IMR-90 (cell line): ENCODE measurements at regions not wholly inside any gene's neighbourhood (a gene's known extent, or its start where the extent isn't known, plus 50 kb on each side); places are given as distances from the start of the nearest gene placed in this dataset.

ENCODE experiments used
- ATAC-seq: fragments of 200-7000 bp; cut with Tn5 transposase; 2 replicates; pipeline ENCODE4 v1.9.1; 2020; ENCODE audit warnings: low read depth, mild to moderate bottlenecking, moderate library complexity
- BruUV-seq: library from RNA; stranded (reverse); fragments of 400-500 nt; replicated peaks from 2 replicates; lab custom pipeline; 2021; lab: Mats Ljungman, UMichigan
- CTCF ChIA-PET: fragments of 300-600 bp; formaldehyde crosslinking; extraction: SDS; loops from one replicate; lab custom pipeline; 2021; ENCODE audit warnings: antibody characterized with exemption; lab: Yijun Ruan, JAX
- POLR2A ChIA-PET: fragments of 300-600 bp; sonication (Branson Sonifier 250); formaldehyde crosslinking; loops from one replicate; lab custom pipeline; 2022; ENCODE audit warnings: antibody characterized with exemption; ENCODE audit not compliant: unreplicated experiment; lab: Charles Lee
- DNase-seq: peaks from one replicate; pipeline ENCODE4 v3.0.0; 2013
- H2AFZ ChIP-seq: replicated peaks from 2 replicates; pipeline ENCODE3; 2013; ENCODE audit warnings: low read length, mild to moderate bottlenecking; ENCODE audit not compliant: poor library complexity
- H2AK5ac ChIP-seq: 2 replicates; pipeline ENCODE4 v1.6.1; 2013; ENCODE audit warnings: low read depth, low read length, inconsistent platforms
- H2AK9ac ChIP-seq: replicated peaks from 2 replicates; pipeline ENCODE3; 2013; ENCODE audit warnings: mild to moderate bottlenecking, low read depth, low read length, moderate library complexity; ENCODE audit not compliant: poor library complexity
- H2BK120ac ChIP-seq: 2 replicates; pipeline ENCODE4 v1.6.1; 2013; ENCODE audit warnings: low read depth, low read length, inconsistent platforms
- H2BK15ac ChIP-seq: 3 replicates; pipeline ENCODE4 v1.6.1; 2013; ENCODE audit warnings: low read depth, low read length, inconsistent platforms
- H2BK20ac ChIP-seq: 2 replicates; pipeline ENCODE4 v1.6.1; 2013; ENCODE audit warnings: low read depth, mild to moderate bottlenecking, inconsistent platforms, low read length, moderate library complexity
- H2BK5ac ChIP-seq: 2 replicates; pipeline ENCODE4 v1.6.1; 2013; ENCODE audit warnings: mild to moderate bottlenecking, low read depth, low read length, inconsistent platforms; ENCODE audit not compliant: poor library complexity, severe bottlenecking
- H3K14ac ChIP-seq: replicated peaks from 2 replicates; pipeline ENCODE4 v1.6.1; 2013; ENCODE audit warnings: low read depth, low read length, inconsistent platforms
- H3K18ac ChIP-seq: 2 replicates; pipeline ENCODE4 v1.6.1; 2013; ENCODE audit warnings: low read depth, low read length, control low read depth
- H3K23ac ChIP-seq: 2 replicates; pipeline ENCODE4 v1.6.1; 2013; ENCODE audit warnings: low read depth, low read length, inconsistent platforms
- H3K27ac ChIP-seq: 2 replicates; pipeline ENCODE4 v1.5.1; 2013; ENCODE audit warnings: mild to moderate bottlenecking, control low read depth, low read length; ENCODE audit not compliant: insufficient read depth
- H3K27me3 ChIP-seq: 2 replicates; pipeline ENCODE4 v1.6.1; 2013; ENCODE audit warnings: low read length; ENCODE audit not compliant: control insufficient read depth, insufficient read depth
- H3K36me3 ChIP-seq: 2 replicates; pipeline ENCODE4 v1.6.1; 2013; ENCODE audit warnings: low read length, mixed read lengths; ENCODE audit not compliant: control insufficient read depth, insufficient read depth
- H3K4ac ChIP-seq: 2 replicates; pipeline ENCODE4 v1.6.1; 2013; ENCODE audit warnings: low read depth, low read length, inconsistent platforms
- H3K4me1 ChIP-seq: 2 replicates; pipeline ENCODE4 v1.6.1; 2013; ENCODE audit warnings: low read length, mixed read lengths; ENCODE audit not compliant: control insufficient read depth, insufficient read depth
- H3K4me2 ChIP-seq: 2 replicates; pipeline ENCODE4 v1.6.1; 2013; ENCODE audit warnings: low read depth, mild to moderate bottlenecking, control low read depth, low read length, moderate library complexity
- H3K4me3 ChIP-seq: 2 replicates; pipeline ENCODE4 v1.5.1; 2013; ENCODE audit warnings: low read depth, mild to moderate bottlenecking, control low read depth, low read length, moderate library complexity; ENCODE audit not compliant: insufficient read depth
- H3K56ac ChIP-seq: 2 replicates; pipeline ENCODE4 v1.6.1; 2013; ENCODE audit warnings: low read length, inconsistent platforms; ENCODE audit not compliant: insufficient read depth; ENCODE audit errors: extremely low read depth
- H3K79me1 ChIP-seq, 2 experiments: 2 replicates each; pipeline ENCODE4 v1.6.1; 2013; ENCODE audit warnings: low read length in 2 of 2, inconsistent platforms in 1 of 2, low read depth in 1 of 2
- H3K9ac ChIP-seq: 2 replicates; pipeline ENCODE4 v1.6.1; 2013; ENCODE audit warnings: low read depth, low read length, control low read depth
- H3K9me1 ChIP-seq: 2 replicates; pipeline ENCODE4 v1.6.1; 2013; ENCODE audit warnings: low read length, inconsistent platforms; ENCODE audit not compliant: insufficient read depth
- H3K9me3 ChIP-seq: 2 replicates; pipeline ENCODE4 v1.6.1; 2013; ENCODE audit warnings: low read length; ENCODE audit not compliant: control insufficient read depth, insufficient read depth
- H4K20me1 ChIP-seq: 2 replicates; pipeline ENCODE4 v1.6.1; 2013; ENCODE audit warnings: low read length, inconsistent platforms; ENCODE audit not compliant: insufficient read depth
- H4K5ac ChIP-seq: 2 replicates; pipeline ENCODE4 v1.6.1; 2013; ENCODE audit warnings: mild to moderate bottlenecking, low read depth, low read length, control low read depth
- H4K8ac ChIP-seq, 2 experiments: 2 replicates each; pipeline ENCODE4 v1.6.1; 2013; ENCODE audit warnings: low read depth in 2 of 2, low read length in 2 of 2, control low read depth in 1 of 2, inconsistent platforms in 1 of 2
- H4K91ac ChIP-seq: 2 replicates; pipeline ENCODE4 v1.6.1; 2013; ENCODE audit warnings: low read depth, low read length, inconsistent platforms; ENCODE audit not compliant: insufficient read depth
- BHLHE40 ChIP-seq: fragments of 150-350 bp; IDR thresholded peaks from 2 replicates; pipeline ENCODE4 v1.6.1; 2016; ENCODE audit warnings: mild to moderate bottlenecking, low read depth, low read length
- FOS ChIP-seq: fragments of 150-350 bp; IDR thresholded peaks from 2 replicates; pipeline ENCODE4 v1.6.1; 2016; ENCODE audit warnings: low read depth, low read length
- MAFK ChIP-seq: IDR thresholded peaks from 2 replicates; pipeline ENCODE4 v1.6.1; 2012; ENCODE audit warnings: low read depth, low read length, improper control_type of control experiment
- MAZ ChIP-seq: IDR thresholded peaks from 2 replicates; pipeline ENCODE4 v1.6.1; 2012; ENCODE audit warnings: low read depth, mild to moderate bottlenecking, low read length, improper control_type of control experiment, moderate library complexity, borderline replicate concordance
- MXI1 ChIP-seq: IDR thresholded peaks from 2 replicates; pipeline ENCODE4 v1.6.1; 2012; ENCODE audit warnings: low read depth, mild to moderate bottlenecking, low read length, moderate library complexity, borderline replicate concordance
- NFE2L2 ChIP-seq: fragments of 150-350 bp; IDR thresholded peaks from 2 replicates; pipeline ENCODE4 v1.6.1; 2016; ENCODE audit warnings: low read depth, mild to moderate bottlenecking, low read length
- POLR2A ChIP-seq: IDR thresholded peaks from 2 replicates; pipeline ENCODE4 v1.6.1; 2012; ENCODE audit warnings: mild to moderate bottlenecking, low read depth, low read length
- RCOR1 ChIP-seq: IDR thresholded peaks from 2 replicates; pipeline ENCODE4 v1.6.1; 2012; ENCODE audit warnings: mild to moderate bottlenecking, low read length, improper control_type of control experiment; ENCODE audit not compliant: insufficient replicate concordance
- RFX5 ChIP-seq: IDR thresholded peaks from 2 replicates; pipeline ENCODE4 v1.8.0; 2012; ENCODE audit warnings: low read depth, mild to moderate bottlenecking, low read length, moderate library complexity
- WGBS, 2 experiments: methylation state at CpG; one replicate each; pipeline versions ENCODE4 v1.1.5 to v1.1.7; 2013; ENCODE audit warnings: missing lambda C conversion rate in 2 of 2; ENCODE audit not compliant: insufficient read length in 1 of 2; ENCODE audit errors: extremely low coverage in 2 of 2; 5-methylcytosine and 5-hydroxymethylcytosine counted together
- dilution Hi-C: fragments of 300-500 bp; cut with HindIII; formaldehyde crosslinking; loops from one replicate; pipeline ENCODE4 v1.14.3; 2018; ENCODE audit warnings: low sequenced_read_pairs; ENCODE audit not compliant: unreplicated experiment
- in situ Hi-C: fragments of 300-500 bp; cut with MboI; formaldehyde crosslinking; loops from 3 replicates; pipeline ENCODE4 v1.14.3; 2019; ENCODE audit warnings: low sequenced_read_pairs, inconsistent platforms, mixed read lengths
- intact Hi-C: fragments of 100-400 bp; cut with micrococcal nuclease; formaldehyde crosslinking; loops from 2 replicates; pipeline ENCODE4 v1.10.0; 2022
- TF ChIP-seq, protein P1 (sequence below): fragments of 150-350 bp; IDR thresholded peaks from 2 replicates; pipeline ENCODE4 v1.6.1; 2017; ENCODE audit warnings: mild to moderate bottlenecking, antibody characterized with exemption, low read length, low read depth

DNA sequence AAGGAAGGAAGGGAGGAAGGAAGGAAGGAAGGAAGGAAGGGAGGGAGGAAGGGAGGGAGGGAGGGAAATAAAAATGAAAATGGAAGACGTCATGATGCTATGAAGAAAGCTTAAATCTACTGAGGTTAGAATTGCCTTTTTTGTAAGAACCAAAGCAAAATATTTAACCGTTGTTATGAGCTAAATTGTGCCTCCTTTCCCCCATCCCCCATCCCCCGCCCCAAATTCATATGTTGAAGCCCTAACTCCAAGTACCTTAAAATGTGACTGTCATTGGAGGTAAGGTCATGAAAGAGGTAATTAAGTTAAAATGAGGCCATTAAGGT, 80.1 kb upstream of the CXADR start:
- Histone ChIP-seq H3K9ac (no peak overlapping the region), H2BK20ac (no peak overlapping the region), H2BK5ac (no peak overlapping the region), H3K79me1 (no peaks in the 10 kb centered on the region), H2BK120ac (no peak overlapping the region), H3K18ac (no peak overlapping the region), H3K27me3 (no peaks in the 10 kb centered on the region; the same call in 1 of the 2 replicates), H3K14ac (no peak overlapping the region), H3K4me2 (no peak overlapping the region), H2BK15ac (no peak overlapping the region), H3K9me3 (no peaks in the 10 kb centered on the region), H3K56ac (no peak overlapping the region), H4K91ac (no peak overlapping the region), H3K9me1 (no peaks in the 10 kb centered on the region), H3K4ac (no peak overlapping the region), H2AFZ (no peak overlapping the region), H4K5ac (no peak overlapping the region), H4K8ac (no peak overlapping the region), H3K4me3 (no peak overlapping the region), H4K20me1 (no peaks in the 10 kb centered on the region), H2AK9ac (no peak overlapping the region), H3K23ac (no peak overlapping the region), H3K4me1 (peaks cover 2% of the 10 kb centered on the region; the same call in 1 of the 2 replicates), H3K27ac (no peak overlapping the region), H3K36me3 (no peaks in the 10 kb centered on the region), H2AK5ac (no peak overlapping the region)
- DNase-seq (no peak), ATAC-seq (no peak)
- POLR2A ChIA-PET, result no interaction called here
- in situ Hi-C loops (no loop called here), intact Hi-C loops (no loop called here), dilution Hi-C loops (no loop called here)
- WGBS, 2 experiments, result no CpG with 5 or more reads among the region's 3 CpGs
- CTCF ChIA-PET, result interaction anchor here (0.6 kb wide), 1 partner anchor 25 kb away, joined by 5 read pairs; no protein-coding TSS in a partner anchor
- TF ChIP-seq MAFK, result no peak
- TF ChIP-seq NFE2L2, result no peak
- no peak for TF ChIP-seq FOS
- TF ChIP-seq MXI1, result no peak
- TF ChIP-seq, protein P1, sequence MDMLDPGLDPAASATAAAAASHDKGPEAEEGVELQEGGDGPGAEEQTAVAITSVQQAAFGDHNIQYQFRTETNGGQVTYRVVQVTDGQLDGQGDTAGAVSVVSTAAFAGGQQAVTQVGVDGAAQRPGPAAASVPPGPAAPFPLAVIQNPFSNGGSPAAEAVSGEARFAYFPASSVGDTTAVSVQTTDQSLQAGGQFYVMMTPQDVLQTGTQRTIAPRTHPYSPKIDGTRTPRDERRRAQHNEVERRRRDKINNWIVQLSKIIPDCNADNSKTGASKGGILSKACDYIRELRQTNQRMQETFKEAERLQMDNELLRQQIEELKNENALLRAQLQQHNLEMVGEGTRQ, result no peak
- no peak for TF ChIP-seq BHLHE40
- no peak for TF ChIP-seq MAZ
- TF ChIP-seq POLR2A, result no peak
- no peak for TF ChIP-seq RCOR1
- TF ChIP-seq RFX5, result no peak
- no TSS peak for BruUV-seq
